HCT116 (cell line): ENCODE measurements at regions not wholly inside any gene's neighbourhood (a gene's known extent, or its start where the extent isn't known, plus 50 kb on each side); places are given as distances from the start of the nearest gene placed in this dataset.

Experiments used
- ATAC-seq: fragments of 200-7000 bp; cut with Tn5 transposase; 2 replicates; pipeline ENCODE4 v1.9.1; 2020; ENCODE audit warnings: mild to moderate bottlenecking, moderate library complexity
- BruUV-seq: library from RNA; stranded (reverse); fragments of 400-500 nt; replicated peaks from 2 replicates; lab custom pipeline; 2021; lab: Mats Ljungman, UMichigan
- CTCF ChIA-PET: fragments of 300-600 bp; sonication (Branson Sonifier 250); formaldehyde crosslinking; loops from one replicate; lab custom pipeline; 2021; ENCODE audit warnings: antibody characterized with exemption; lab: Charles Lee
- POLR2A ChIA-PET: fragments of 300-600, 350-600 bp; sonication (Branson Sonifier 250); formaldehyde crosslinking; loops from one replicate; lab custom pipeline; 2021; ENCODE audit warnings: antibody characterized with exemption; lab: Charles Lee
- RAD21 ChIA-PET, 2 experiments: fragments of 300-600 bp; sonication (Branson Sonifier 250); formaldehyde crosslinking; loops; one replicate each; lab custom pipeline; 2023; ENCODE audit warnings: low total read pairs in 2 of 2; ENCODE audit not compliant: uncharacterized antibody in 2 of 2, unreplicated experiment in 2 of 2, low non-redundant PET in 1 of 2; lab: Charles Lee
- DNase-seq: peaks from one replicate; pipeline ENCODE4 v3.0.0-alpha.2; 2010; ENCODE audit warnings: low read depth, low spot score
- H2AFZ ChIP-seq: fragments of 200-600 bp; shearing (Covaris generic), sonication (generic); 2 replicates; pipeline ENCODE4 v1.6.1; 2017; ENCODE audit warnings: low read depth, mixed run types, mixed read lengths, antibody characterized with exemption, low read length; ENCODE audit not compliant: poor library complexity, severe bottlenecking
- H3K27ac ChIP-seq: 2 replicates; pipeline ENCODE4 v1.5.1; 2012; ENCODE audit warnings: low read depth, low read length
- H3K27me3 ChIP-seq: fragments of 200-600 bp; sonication (generic); 2 replicates; pipeline ENCODE4 v1.6.1; 2016; ENCODE audit warnings: mixed run types, low read length, mixed read lengths; ENCODE audit not compliant: insufficient read depth
- H3K36me3 ChIP-seq, 2 experiments: fragments of 200-500 bp in 1 of 2; fragments of 200-600 bp in 1 of 2; sonication (Bioruptor generic) in 1 of 2; sonication (generic) in 1 of 2; 2 replicates each; pipeline versions ENCODE4 v1.5.1 to v1.6.1; 2014 to 2016; ENCODE audit warnings: low read length in 2 of 2, inconsistent platforms in 1 of 2, mixed read lengths in 1 of 2, mixed run types in 1 of 2; ENCODE audit not compliant: insufficient read depth in 2 of 2, control insufficient read depth in 1 of 2
- H3K4me1 ChIP-seq, 2 experiments: fragments of 200-600 bp in 1 of 2; sonication (generic) in 1 of 2; 2 replicates each; pipeline versions ENCODE4 v1.5.1 to v1.6.1; 2012 to 2017; ENCODE audit warnings: low read length in 2 of 2, inconsistent platforms in 1 of 2, mild to moderate bottlenecking in 1 of 2, mixed read lengths in 1 of 2, mixed run types in 1 of 2, moderate library complexity in 1 of 2; ENCODE audit not compliant: insufficient read depth in 2 of 2, control insufficient read depth in 1 of 2
- H3K4me2 ChIP-seq: fragments of 200-600 bp; sonication (generic); 2 replicates; pipeline ENCODE4 v1.6.1; 2017; ENCODE audit warnings: mixed run types, low read length, mixed read lengths
- H3K4me3 ChIP-seq, 2 experiments: fragments of 200-600 bp in 1 of 2; sonication (generic) in 1 of 2; replicated peaks in 1 of 2; 2 replicates each; pipeline ENCODE4 v1.5.1; 2011 to 2016; ENCODE audit warnings: low read length in 2 of 2, control low read depth in 1 of 2, low read depth in 1 of 2, mild to moderate bottlenecking in 1 of 2, mixed read lengths in 1 of 2, mixed run types in 1 of 2
- H3K79me2 ChIP-seq: fragments of 200-600 bp; sonication (generic); 2 replicates; pipeline ENCODE4 v1.6.1; 2017; ENCODE audit warnings: mild to moderate bottlenecking, mixed run types, low read length, moderate library complexity, mixed read lengths; ENCODE audit not compliant: insufficient read depth
- H3K9ac ChIP-seq: fragments of 200-600 bp; sonication (generic); 2 replicates; pipeline ENCODE4 v1.6.1; 2016; ENCODE audit warnings: low read length, mixed read lengths
- H3K9me2 ChIP-seq: fragments of 200-600 bp; sonication (generic), shearing (Covaris generic); 2 replicates; pipeline ENCODE4 v1.6.1; 2017; ENCODE audit warnings: mixed run types, mild to moderate bottlenecking, moderate library complexity; ENCODE audit not compliant: insufficient read depth
- H3K9me3 ChIP-seq, 2 experiments: fragments of 200-500 bp in 1 of 2; fragments of 200-600 bp in 1 of 2; sonication (Bioruptor generic) in 1 of 2; sonication (generic) in 1 of 2; 2 replicates each; pipeline ENCODE4 v1.6.1; 2014 to 2017; ENCODE audit warnings: low read length in 2 of 2, mixed read lengths in 2 of 2, inconsistent platforms in 1 of 2, low read depth in 1 of 2, mild to moderate bottlenecking in 1 of 2, mixed run types in 1 of 2, moderate library complexity in 1 of 2; ENCODE audit not compliant: control insufficient read depth in 1 of 2, insufficient read depth in 1 of 2
- H4K20me1 ChIP-seq: fragments of 200-600 bp; sonication (generic), shearing (Covaris generic); 2 replicates; pipeline ENCODE4 v1.6.1; 2017; ENCODE audit warnings: mixed run types, mild to moderate bottlenecking, moderate library complexity; ENCODE audit not compliant: insufficient read depth
- ATF3 ChIP-seq: IDR thresholded peaks from 2 replicates; pipeline ENCODE4 v1.6.1; 2012
- CBX3 ChIP-seq: IDR thresholded peaks from 2 replicates; pipeline ENCODE4 v1.6.1; 2012; ENCODE audit warnings: low read depth
- CTCF ChIP-seq, 3 experiments: fragments of 200-600 bp in 1 of 3; sonication (generic) in 1 of 3; IDR thresholded peaks in 2 of 3; conservative IDR thresholded peaks in 1 of 3; 2 replicates each; pipeline ENCODE4 v1.5.1; 2012 to 2017; ENCODE audit warnings: low read depth in 2 of 3, low read length in 2 of 3, antibody characterized with exemption in 1 of 3, borderline replicate concordance in 1 of 3, control low read depth in 1 of 3, mild to moderate bottlenecking in 1 of 3, mixed read lengths in 1 of 3, mixed run types in 1 of 3, moderate library complexity in 1 of 3; ENCODE audit not compliant: insufficient read depth in 1 of 3
- EGR1 ChIP-seq: IDR thresholded peaks from 2 replicates; pipeline ENCODE4 v1.6.1; 2012; ENCODE audit warnings: low read depth
- EZH2phosphoT487 ChIP-seq: fragments of 200-600 bp; IDR thresholded peaks from 2 replicates; pipeline ENCODE4 v1.6.1; 2018; ENCODE audit warnings: antibody characterized with exemption, borderline replicate concordance
- POLR2A ChIP-seq: IDR thresholded peaks from 2 replicates; pipeline ENCODE4 v1.7.0; 2011; ENCODE audit warnings: borderline replicate concordance; ENCODE audit not compliant: insufficient read depth, insufficient read length; ENCODE audit errors: extremely low read depth
- POLR2AphosphoS5 ChIP-seq: IDR thresholded peaks from 2 replicates; pipeline ENCODE4 v1.6.1; 2011; ENCODE audit warnings: mild to moderate bottlenecking, low read depth, low read length, moderate library complexity
- RAD21 ChIP-seq: IDR thresholded peaks from 2 replicates; pipeline ENCODE4 v1.6.1; 2012; ENCODE audit warnings: low read depth, mild to moderate bottlenecking
- SIN3A ChIP-seq: IDR thresholded peaks from 2 replicates; pipeline ENCODE4 v1.6.1; 2012; ENCODE audit warnings: low read depth
- SP1 ChIP-seq: IDR thresholded peaks from 2 replicates; pipeline ENCODE4 v1.6.1; 2012; ENCODE audit warnings: low read depth
- SRF ChIP-seq: IDR thresholded peaks from 2 replicates; pipeline ENCODE4 v1.6.1; 2012; ENCODE audit warnings: low read depth
- ZBTB33 ChIP-seq: IDR thresholded peaks from 2 replicates; pipeline ENCODE4 v1.6.1; 2011; ENCODE audit warnings: mild to moderate bottlenecking, low read length, moderate library complexity; ENCODE audit not compliant: insufficient replicate concordance; ENCODE audit errors: extremely low read depth
- ZFX ChIP-seq: fragments of 450-650 bp; IDR thresholded peaks from 2 replicates; pipeline ENCODE4 v1.6.1; 2017
- ZNF274 ChIP-seq: fragments of 200-500 bp; sonication (Bioruptor generic); IDR thresholded peaks from 2 replicates; pipeline ENCODE4 v1.6.1; 2014; ENCODE audit warnings: mild to moderate bottlenecking, low read depth, low read length, inconsistent platforms
- intact Hi-C: fragments of 100-400 bp; cut with micrococcal nuclease; formaldehyde crosslinking; loops from 2 replicates; pipeline ENCODE4 v1.10.0; 2022

GRCh38 chr5:115413651-115414050, 117.2 kb upstream of the CCDC112 start (continued):
- TF ChIP-seq ZBTB33, result no peak
- no peak for TF ChIP-seq SIN3A
- no peak for TF ChIP-seq CTCF (IDR thresholded peaks at IDR 0.05 in 2 of 3, conservative IDR thresholded peaks at IDR 0.05 in 1 of 3; ENCODE audit: borderline replicate concordance in 1 of 3, insufficient read depth in 1 of 3, low read depth in 2 of 3, low read length in 2 of 3)
- no peak for TF ChIP-seq SRF

- H4K20me1 ChIP-seq, result no peaks in the 10 kb centered on the region
- ATAC-seq, result no peak
- no peak overlapping the region for H2AFZ ChIP-seq
- no TSS peak for BruUV-seq
- H3K36me3 ChIP-seq, result no peaks in the 10 kb centered on the region
- H3K4me1 ChIP-seq, result peaks cover 0 to 4% of the 10 kb centered on the region in 2 experiments; a peak in 1 of 4 replicates
- no peaks in the 10 kb centered on the region for H3K9me3 ChIP-seq
- H3K27me3 ChIP-seq, result no peaks in the 10 kb centered on the region
- H3K4me3 ChIP-seq, result no peak overlapping the region
- intact Hi-C loops, result no loop called here
- no peak overlapping the region for H3K9ac ChIP-seq
- ChIA-PET CTCF (no interaction called here), RAD21 (no interaction called here), POLR2A (no interaction called here)
- H3K9me2 ChIP-seq, result no peaks in the 10 kb centered on the region
- no peak for DNase-seq
- no peak overlapping the region for H3K27ac ChIP-seq
- no peak overlapping the region for H3K4me2 ChIP-seq
- H3K79me2 ChIP-seq, result no peaks in the 10 kb centered on the region
- TF ChIP-seq RAD21, result no peak
- TF ChIP-seq POLR2AphosphoS5, result no peak
- no peak for TF ChIP-seq ZFX
- TF ChIP-seq SP1, result no peak
- TF ChIP-seq CTCF (IDR thresholded peaks at IDR 0.05 in 2 of 3, conservative IDR thresholded peaks at IDR 0.05 in 1 of 3; ENCODE audit: borderline replicate concordance in 1 of 3, insufficient read depth in 1 of 3, low read depth in 2 of 3, low read length in 2 of 3), result no peak
- TF ChIP-seq ZNF274, result no peak
- TF ChIP-seq EGR1, result no peak
- no peak for TF ChIP-seq ZBTB33
- TF ChIP-seq ATF3, result no peak
- no peak for TF ChIP-seq POLR2A
- TF ChIP-seq EZH2phosphoT487, result no peak
- no peak for TF ChIP-seq CBX3
Observed at GRCh38 chr5:115409094-115409493, 112.6 kb upstream of the CCDC112 start.
